ENCODE measurements at regions not wholly inside any gene's neighbourhood (a gene's known extent, or its start where the extent isn't known, plus 50 kb on each side); places are given as distances from the start of the nearest gene placed in this dataset.

GRCh38 chr12:127723251-127723650 is 543.7 kb upstream of the TMEM132C start:
- ChIA-PET POLR2A (no interaction called here), CTCF (no interaction called here)
- DNase-seq (ENCODE audit: low read depth, low spot score), result no peak
- Histone ChIP-seq H3K27ac (ENCODE audit: low read depth, low read length) (no peak overlapping the region), H3K9me3 (ENCODE audit: control insufficient read depth, insufficient read depth, low read length) (peaks cover 10% of the 10 kb centered on the region), H3K27me3 (ENCODE audit: control insufficient read depth, insufficient read depth, low read length) (no peaks in the 10 kb centered on the region), H3K4me3 (ENCODE audit: low read depth, low read length) (no peak overlapping the region)
- no peak for TF ChIP-seq CTCF (IDR thresholded peaks at IDR 0.05; ENCODE audit: low read depth, low read length)

- POLR2A ChIA-PET, result no interaction called here
- TF ChIP-seq CTCF (IDR thresholded peaks at IDR 0.05; ENCODE audit: low read depth, low read length), result no peak
- no peak for DNase-seq (ENCODE audit: low read depth, low spot score)
- CTCF ChIA-PET, result no interaction called here
- Histone ChIP-seq H3K27me3 (ENCODE audit: control insufficient read depth, insufficient read depth, low read length) (no peaks in the 10 kb centered on the region), H3K4me3 (ENCODE audit: low read depth, low read length) (no peak overlapping the region), H3K9me3 (ENCODE audit: control insufficient read depth, insufficient read depth, low read length) (peaks cover 6% of the 10 kb centered on the region; the same call in 1 of the 2 replicates), H3K27ac (ENCODE audit: low read depth, low read length) (no peak overlapping the region)
Measured at GRCh38 chr12:127726671-127727315, 540.2 kb upstream of the TMEM132C start.

DNA sequence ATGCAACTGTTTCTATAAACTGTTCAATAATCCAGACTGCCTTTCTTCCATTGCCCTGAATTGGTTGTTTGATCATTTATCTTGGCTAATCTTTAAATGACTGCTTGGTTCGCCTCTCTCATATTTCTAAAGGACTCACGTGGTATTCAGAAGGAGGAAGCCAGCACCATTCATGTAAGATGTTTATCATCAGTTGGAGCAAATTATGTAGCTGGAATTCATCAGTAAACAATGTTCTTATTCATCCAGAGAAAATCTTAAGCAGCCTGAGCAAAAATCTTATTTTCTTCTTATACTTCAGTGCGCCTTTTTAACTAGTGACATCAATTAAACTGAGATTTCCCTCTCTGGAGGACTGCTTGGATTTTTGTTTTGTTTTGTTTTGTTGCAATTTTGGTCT is 538.7 kb upstream of the TMEM132C start:
- CTCF ChIA-PET, result no interaction called here
- peaks cover 5% of the 10 kb centered on the region; the same call in 1 of the 2 replicates for H3K9me3 ChIP-seq (ENCODE audit: control insufficient read depth, insufficient read depth, low read length)
- POLR2A ChIA-PET, result no interaction called here
- DNase-seq (ENCODE audit: low read depth, low spot score), result no peak
- H3K27ac ChIP-seq (ENCODE audit: low read depth, low read length), result no peak overlapping the region
- no peak for TF ChIP-seq CTCF (IDR thresholded peaks at IDR 0.05; ENCODE audit: low read depth, low read length)
- H3K27me3 ChIP-seq (ENCODE audit: control insufficient read depth, insufficient read depth, low read length), result no peaks in the 10 kb centered on the region
- no peak overlapping the region for H3K4me3 ChIP-seq (ENCODE audit: low read depth, low read length)

DNA sequence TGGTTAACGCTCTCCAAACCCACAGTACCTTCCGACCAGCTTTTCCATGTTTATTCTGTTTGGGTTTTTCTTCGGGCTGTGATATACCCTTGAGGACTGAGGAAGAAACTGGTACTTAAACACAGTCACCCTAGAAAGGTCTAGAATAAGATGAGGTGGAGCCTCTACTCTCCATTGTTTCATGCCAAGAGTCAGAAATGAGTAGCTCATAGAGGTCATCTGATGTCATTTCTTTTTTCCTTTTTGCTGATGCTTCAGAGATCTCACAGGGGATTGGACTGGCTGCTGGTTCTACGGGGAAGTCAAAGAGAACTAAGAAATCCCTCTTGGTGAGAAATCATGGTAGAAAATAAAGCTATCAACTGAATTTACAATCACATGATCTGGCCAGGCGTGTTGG is 538.2 kb upstream of the TMEM132C start:
- POLR2A ChIA-PET, result no interaction called here
- peaks cover 3% of the 10 kb centered on the region; the same call in 1 of the 2 replicates for H3K9me3 ChIP-seq (ENCODE audit: control insufficient read depth, insufficient read depth, low read length)
- H3K27me3 ChIP-seq (ENCODE audit: control insufficient read depth, insufficient read depth, low read length), result no peaks in the 10 kb centered on the region
- no peak for DNase-seq (ENCODE audit: low read depth, low spot score)
- TF ChIP-seq CTCF (IDR thresholded peaks at IDR 0.05; ENCODE audit: low read depth, low read length), result no peak
- no peak overlapping the region for H3K4me3 ChIP-seq (ENCODE audit: low read depth, low read length)
- CTCF ChIA-PET, result no interaction called here
- no peak overlapping the region for H3K27ac ChIP-seq (ENCODE audit: low read depth, low read length)

DNA sequence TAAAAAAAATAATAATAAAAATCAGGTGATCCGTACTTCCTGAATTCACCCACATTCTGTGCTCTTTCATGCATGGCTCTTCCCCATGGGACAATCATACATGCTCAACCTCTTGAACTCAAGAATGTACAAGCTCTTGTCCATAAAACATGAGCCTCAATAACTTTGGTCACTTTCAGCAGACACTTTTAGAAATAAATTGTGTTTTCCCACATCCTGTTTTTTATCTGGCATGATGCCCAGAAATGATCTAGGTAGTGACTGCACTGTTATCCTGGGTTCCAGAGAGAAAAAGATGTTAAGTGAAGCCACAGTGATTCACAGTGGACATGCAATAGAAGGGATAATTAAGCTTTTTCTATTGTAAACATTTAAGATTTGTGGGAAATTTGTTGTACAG is 537.6 kb upstream of the TMEM132C start:
- no peak overlapping the region for H3K4me3 ChIP-seq (ENCODE audit: low read depth, low read length)
- ChIA-PET CTCF (no interaction called here), POLR2A (no interaction called here)
- DNase-seq (ENCODE audit: low read depth, low spot score), result no peak
- H3K27me3 ChIP-seq (ENCODE audit: control insufficient read depth, insufficient read depth, low read length), result no peaks in the 10 kb centered on the region
- no peak for TF ChIP-seq CTCF (IDR thresholded peaks at IDR 0.05; ENCODE audit: low read depth, low read length)
- H3K27ac ChIP-seq (ENCODE audit: low read depth, low read length), result no peak overlapping the region
- H3K9me3 ChIP-seq (ENCODE audit: control insufficient read depth, insufficient read depth, low read length), result peaks cover 3% of the 10 kb centered on the region; the same call in 1 of the 2 replicates
